ENCODE measurements at regions not wholly inside any gene's neighbourhood (a gene's known extent, or its start where the extent isn't known, plus 50 kb on each side); places are given as distances from the start of the nearest gene placed in this dataset.

DNA sequence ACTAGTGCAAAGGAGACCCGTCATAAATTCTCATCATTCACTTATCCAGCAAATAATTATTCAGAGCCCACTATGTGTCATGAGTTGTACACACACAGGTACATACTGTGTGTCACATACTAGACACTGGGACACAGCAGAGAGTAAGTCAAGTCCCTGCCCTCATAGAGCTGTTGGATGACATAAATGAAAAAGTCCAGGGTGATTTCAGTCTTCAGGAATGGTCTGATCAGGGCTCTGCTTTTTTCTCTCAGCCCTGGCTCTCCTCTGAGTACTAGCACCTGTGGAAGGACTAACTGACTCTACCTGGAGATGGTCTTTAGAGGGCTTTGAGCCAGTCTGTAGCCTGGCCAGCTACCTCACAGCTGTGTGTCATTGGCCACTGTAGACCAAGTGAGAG is 198.0 kb upstream of the LEF1 start:
- no peak for DNase-seq (ENCODE audit: low read depth in 2 of 2)

DNA sequence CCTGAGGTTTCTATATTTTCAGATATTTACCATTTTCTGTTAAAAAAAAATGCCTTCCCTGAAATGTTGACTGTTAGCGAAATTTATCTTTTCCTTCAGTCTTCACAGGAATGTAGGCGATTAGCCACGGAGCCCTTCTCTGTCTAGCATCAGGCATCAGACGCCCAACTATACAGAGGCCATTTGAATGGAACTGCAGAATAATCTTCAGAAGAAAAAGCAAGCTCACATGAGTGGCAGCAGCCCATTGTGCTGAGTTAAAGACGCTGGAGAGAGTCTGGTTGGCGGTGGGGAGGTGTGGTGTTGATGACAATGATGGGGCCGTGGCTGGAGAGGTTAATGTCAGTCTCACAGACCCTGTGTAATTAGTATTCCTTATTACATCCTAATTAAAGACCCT is 196.8 kb upstream of the LEF1 start:
- DNase-seq (ENCODE audit: low read depth in 2 of 2): no peak

GRCh38 chr4:108361886-108362285 is 193.2 kb upstream of the LEF1 start:
- no peak for DNase-seq (ENCODE audit: low read depth in 2 of 2)

GRCh38 chr4:108361446-108361820 is 192.7 kb upstream of the LEF1 start:
- no peak for DNase-seq (ENCODE audit: low read depth in 2 of 2)

DNA sequence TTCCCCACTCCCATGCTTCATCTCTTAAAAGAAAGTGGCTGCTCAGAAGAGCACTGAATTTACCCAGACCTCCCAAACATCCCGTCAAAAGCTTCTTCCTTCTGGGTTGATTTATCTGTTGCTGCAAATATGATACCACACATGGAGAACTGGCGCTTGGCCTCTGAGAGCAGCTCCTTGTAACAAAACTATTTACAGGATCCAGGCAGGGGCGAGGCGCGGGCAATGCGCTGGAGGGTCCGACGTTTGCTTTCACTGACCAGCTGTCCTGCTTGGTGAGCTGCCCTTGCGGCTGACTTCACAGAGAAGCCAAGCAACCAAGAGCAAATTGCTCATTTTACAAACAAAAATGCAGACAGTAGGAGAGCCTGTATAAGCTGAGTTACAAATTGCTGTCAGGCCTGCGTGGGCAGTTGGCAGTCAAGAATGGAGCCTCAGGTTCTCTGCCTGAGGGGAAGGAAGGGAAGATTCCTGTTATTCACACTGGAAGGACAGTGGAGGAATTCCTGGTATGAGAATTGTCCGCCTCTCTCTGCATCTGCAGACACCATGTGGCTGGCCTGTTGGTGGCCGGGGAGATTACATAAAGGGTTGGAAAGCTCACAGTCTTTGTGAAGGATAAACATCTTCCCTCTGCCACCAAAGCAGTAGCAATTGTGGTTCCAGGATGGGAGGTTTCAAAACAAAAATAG is 192.2 kb upstream of the LEF1 start:
- DNase-seq (ENCODE audit: low read depth in 2 of 2): peak; percentile 35 to 39

GRCh38 chr4:108359986-108360681 is 191.4 kb upstream of the LEF1 start:
- DNase-seq (ENCODE audit: low read depth in 2 of 2): no peak

DNA sequence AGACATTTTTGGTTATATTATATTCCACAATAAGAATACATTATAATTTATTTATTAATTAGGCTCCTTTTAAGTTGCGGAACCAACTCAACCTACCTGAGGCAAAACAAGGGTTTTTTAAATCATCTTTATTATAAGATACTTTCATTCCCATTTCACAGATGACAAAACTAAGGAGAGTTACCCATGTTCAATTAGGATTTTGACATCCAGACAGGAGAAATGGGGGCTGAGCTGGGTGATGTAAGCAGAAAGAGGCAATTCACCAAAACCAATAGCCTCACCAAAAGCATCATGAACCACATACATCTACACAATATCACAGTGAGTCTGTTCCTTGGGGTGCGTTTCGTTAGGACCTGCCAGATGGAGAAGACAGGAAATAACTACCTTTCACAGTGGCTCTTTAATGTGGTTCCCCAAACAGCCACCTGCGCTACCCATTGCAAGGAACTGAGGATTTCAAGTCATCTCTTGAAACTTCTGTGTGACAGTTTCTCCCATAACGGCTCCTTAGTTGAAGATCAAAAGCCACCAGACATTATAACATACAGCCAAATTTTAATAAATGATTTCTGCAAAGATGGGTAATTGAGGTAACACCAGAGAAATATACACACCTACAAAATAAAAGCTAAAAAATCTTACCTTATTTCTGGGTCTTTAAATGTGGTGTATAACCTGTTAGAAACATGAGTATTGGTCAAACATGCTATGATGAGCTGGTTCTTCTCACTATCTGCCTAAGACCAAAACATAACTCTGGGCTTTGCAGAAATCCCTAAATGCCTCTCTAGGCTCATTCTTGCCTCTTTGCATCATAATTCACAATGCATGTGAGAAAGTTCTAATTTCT is 190.6 kb upstream of the LEF1 start:
- DNase-seq (ENCODE audit: low read depth in 2 of 2): no peak

GRCh38 chr4:108355902-108356535 is 187.3 kb upstream of the LEF1 start:
- no peak for DNase-seq (ENCODE audit: low read depth in 2 of 2)

- DNase-seq (ENCODE audit: low read depth in 2 of 2): no peak
Measured at GRCh38 chr4:108355186-108355901, 186.6 kb upstream of the LEF1 start.

GRCh38 chr4:108352664-108353308 is 184.1 kb upstream of the LEF1 start:
- DNase-seq (ENCODE audit: low read depth in 2 of 2): no peak

- DNase-seq (ENCODE audit: low read depth in 2 of 2): no peak
Measured at GRCh38 chr4:108351791-108352190, 183.1 kb upstream of the LEF1 start.

- no peak for DNase-seq (ENCODE audit: low read depth in 2 of 2)
Measured at GRCh38 chr4:108350332-108350731, 181.6 kb upstream of the LEF1 start.

DNA sequence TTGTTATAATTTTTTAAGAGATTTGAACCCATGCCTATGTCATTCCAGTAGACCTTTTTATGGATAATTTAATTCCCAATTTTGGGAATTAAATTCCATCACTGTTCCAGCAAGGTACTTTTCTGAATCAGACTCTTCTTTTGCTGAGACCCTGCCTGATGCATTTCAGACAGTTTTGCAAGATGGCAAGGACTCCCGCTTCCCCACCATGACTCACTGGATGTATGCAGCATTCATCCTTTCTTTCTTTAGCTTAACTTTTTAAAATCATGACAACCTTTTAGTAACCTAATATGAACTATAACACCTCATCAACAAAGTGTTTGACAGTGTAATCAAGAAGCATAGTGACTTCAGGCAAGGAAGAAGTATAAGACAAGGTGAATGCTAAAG is 178.1 kb upstream of the LEF1 start:
- DNase-seq (ENCODE audit: low read depth in 2 of 2): no peak

GRCh38 chr4:108345862-108346817 is 177.4 kb upstream of the LEF1 start:
- DNase-seq (ENCODE audit: low read depth in 2 of 2): peak; percentile 48 to 56

- no peak for DNase-seq (ENCODE audit: low read depth in 2 of 2)
Measured at GRCh38 chr4:108342325-108342970, 173.7 kb upstream of the LEF1 start.

GRCh38 chr4:108337923-108338322 is 169.2 kb upstream of the LEF1 start:
- DNase-seq (ENCODE audit: low read depth in 2 of 2): no peak

DNA sequence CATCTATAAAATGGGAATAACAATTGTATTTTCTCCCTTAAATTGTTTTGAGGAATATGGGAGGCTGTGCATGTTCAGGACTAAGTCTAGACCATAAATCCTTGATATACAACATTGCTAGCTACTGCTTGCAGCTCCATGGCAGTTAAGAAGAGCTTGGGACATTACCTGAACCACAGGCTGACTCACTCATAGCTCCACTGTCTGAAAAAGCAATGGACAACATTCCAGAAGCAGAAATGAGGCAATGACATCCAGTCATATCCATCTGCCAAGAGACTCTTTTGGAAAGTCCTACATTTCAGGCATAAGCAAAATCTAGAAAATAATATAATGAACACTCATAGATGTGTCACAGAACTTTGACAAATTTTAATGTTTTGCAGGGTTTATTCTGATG is 167.3 kb upstream of the LEF1 start:
- DNase-seq (ENCODE audit: low read depth in 2 of 2): peak in 1 of 2 experiments; percentile 38

GRCh38 chr4:108335081-108335480 is 166.3 kb upstream of the LEF1 start:
- no peak for DNase-seq (ENCODE audit: low read depth in 2 of 2)

GRCh38 chr4:108334031-108334430 is 165.3 kb upstream of the LEF1 start:
- no peak for DNase-seq (ENCODE audit: low read depth in 2 of 2)
